ENCODE measurements at regions not wholly inside any gene's neighbourhood (a gene's known extent, or its start where the extent isn't known, plus 50 kb on each side); places are given as distances from the start of the nearest gene placed in this dataset.

- DNase-seq (ENCODE audit: low read depth, low spot score) (no peak), ATAC-seq (no peak), FAIRE-seq (no peak)
- no peak overlapping the region for H3K9ac ChIP-seq (ENCODE audit: control insufficient read depth, insufficient read depth, low read length)
- ChIA-PET RAD21 (ENCODE audit: unreplicated experiment) (no interaction called here), SMC1A (ENCODE audit: uncharacterized antibody, unreplicated experiment) (no interaction called here), CTCF (no interaction called here), POLR2A (no interaction called here)
- no peaks in the 10 kb centered on the region for H3K36me3 ChIP-seq (ENCODE audit: control insufficient read depth in 2 of 2, insufficient read depth in 2 of 2, low read length in 1 of 2)
- no peaks in the 10 kb centered on the region for H3K4me1 ChIP-seq (ENCODE audit: control insufficient read depth, insufficient read depth, low read length)
- H3K27me3 ChIP-seq (replicated peaks in 1 of 2; ENCODE audit: control insufficient read depth in 2 of 2, insufficient read depth in 2 of 2, low read length in 1 of 2), result peaks cover 0 to 2% of the 10 kb centered on the region in 2 experiments
- no peak overlapping the region for H3K4me2 ChIP-seq (ENCODE audit: control insufficient read depth, insufficient read depth)
- H2AFZ ChIP-seq (ENCODE audit: control insufficient read depth, low read depth, low read length), result no peak overlapping the region
- no peaks in the 10 kb centered on the region for H4K20me1 ChIP-seq (ENCODE audit: control insufficient read depth, insufficient read depth)
- H3K27ac ChIP-seq (ENCODE audit: control insufficient read depth, insufficient read depth), result no peak overlapping the region
- intact Hi-C loops (cut with micrococcal nuclease; ENCODE audit: unreplicated experiment), result no loop called here
- no peak overlapping the region for H3K4me3 ChIP-seq
- TF ChIP-seq ZNF274 (IDR thresholded peaks at IDR 0.05; ENCODE audit: insufficient read depth, insufficient read length) (no peak), NKRF (conservative IDR thresholded peaks at IDR 0.05) (no peak), NFYB (IDR thresholded peaks at IDR 0.05; ENCODE audit: insufficient read depth, low read depth, low read length) (no peak), SPI1 (IDR thresholded peaks at IDR 0.05; ENCODE audit: borderline replicate concordance, insufficient read depth, low read depth, low read length) (no peak), NR2C2 (IDR thresholded peaks at IDR 0.05; ENCODE audit: borderline replicate concordance, control insufficient read depth, insufficient read length, low read depth) (no peak), TARDBP (IDR thresholded peaks at IDR 0.05; ENCODE audit: borderline replicate concordance) (no peak), EZH2 (IDR thresholded peaks at IDR 0.05; ENCODE audit: borderline replicate concordance, control insufficient read depth, low read depth, low read length) (no peak), CUX1 (IDR thresholded peaks at IDR 0.05; ENCODE audit: insufficient replicate concordance, low read depth, low read length) (no peak), ASH2L (IDR thresholded peaks at IDR 0.05; ENCODE audit: borderline replicate concordance, low read depth) (no peak), BMI1 (IDR thresholded peaks at IDR 0.05; ENCODE audit: borderline replicate concordance) (no peak), CEBPZ (IDR thresholded peaks at IDR 0.05; ENCODE audit: low read depth, low read length) (no peak), SIX5 (IDR thresholded peaks at IDR 0.05; ENCODE audit: low read depth, low read length, severe bottlenecking) (no peak), RCOR1 (conservative IDR thresholded peaks at IDR 0.05; ENCODE audit: low read depth, low read length) (no peak)
- H3K9me3 ChIP-seq (replicated peaks; ENCODE audit: control insufficient read depth, insufficient read depth, low read length), result no peaks in the 10 kb centered on the region
- no TSS peak for BruUV-seq (replicated peaks)
- no peaks in the 10 kb centered on the region for H3K79me2 ChIP-seq (ENCODE audit: control insufficient read depth, insufficient read depth, low read length)
- in situ Hi-C loops (cut with MboI), result no loop called here
- 10% methylated on average over 9 of the region's 9 CpGs for WGBS (ENCODE audit: insufficient coverage, insufficient replicate concordance, low lambda C conversion rate, missing lambda C conversion rate)
Measured at GRCh38 chr1:29470087-29470787, 233.9 kb downstream of the PTPRU start.
